ENCODE measurements at regions not wholly inside any gene's neighbourhood (a gene's known extent, or its start where the extent isn't known, plus 50 kb on each side); places are given as distances from the start of the nearest gene placed in this dataset.
"Not testable (repeated sequence)": the region's sequence is repeated elsewhere in the genome, so short reads cannot be mapped to it uniquely, and the experiment has no call there.

GRCh38 chr2:116829543-116829942, 984.9 kb upstream of the DDX18 start:
- TF ChIP-seq CTCF (IDR thresholded peaks at IDR 0.05; ENCODE audit: low read depth, low read length, missing input control); YY1 (IDR thresholded peaks at IDR 0.05); RXRA (IDR thresholded peaks at IDR 0.05); FOXA1 (IDR thresholded peaks at IDR 0.05); ZBTB33 (IDR thresholded peaks at IDR 0.05); RAD21 (IDR thresholded peaks at IDR 0.05); GABPA (IDR thresholded peaks at IDR 0.05 in 1 of 2, conservative IDR thresholded peaks at IDR 0.05 in 1 of 2); JUND (IDR thresholded peaks at IDR 0.05); EGR1 (IDR thresholded peaks at IDR 0.05; ENCODE audit: low read depth in 2 of 2): not testable (repeated sequence)

Data from liver (tissue), 3 donors.